Transverse colon (tissue), 4 donors: ENCODE measurements at regions not wholly inside any gene's neighbourhood (a gene's known extent, or its start where the extent isn't known, plus 50 kb on each side); places are given as distances from the start of the nearest gene placed in this dataset.
"Not testable (repeated sequence)": the region's sequence is repeated elsewhere in the genome, so short reads cannot be mapped to it uniquely, and the experiment has no call there.

Experiments used
- DNase-seq: peaks from one replicate; pipeline ENCODE4 v3.0.0-alpha.2; 2019
- H3K27ac ChIP-seq, 4 donors: fragments of 200-600 bp; sonication (generic); 2 replicates each; pipeline ENCODE4 v1.5.1; 2016 to 2018; ENCODE audit warnings: inconsistent platforms in 4 of 4
- H3K27me3 ChIP-seq: fragments of 200-600 bp; sonication (generic); 2 replicates; pipeline ENCODE4 v1.5.1; 2017; ENCODE audit warnings: inconsistent platforms
- H3K36me3 ChIP-seq, 4 donors: fragments of 200-600 bp; sonication (generic); 2 replicates each; pipeline ENCODE4 v1.5.1; 2017 to 2019; ENCODE audit warnings: inconsistent platforms in 4 of 4
- H3K4me1 ChIP-seq, 4 donors: fragments of 200-600 bp; sonication (generic); 2 replicates each; pipeline ENCODE4 v1.5.1; 2017 to 2020; ENCODE audit warnings: inconsistent platforms in 4 of 4
- H3K4me3 ChIP-seq, 4 donors: fragments of 200-600 bp; sonication (generic); 1 replicate in 1 of 4; 2 replicates in 3 of 4; pipeline versions ENCODE4 v1.5.1 to v1.6.1; 2017 to 2019; ENCODE audit warnings: inconsistent platforms in 4 of 4
- H3K9me3 ChIP-seq, 2 donors: fragments of 200-600 bp; sonication (generic); 2 replicates each; pipeline ENCODE4 v1.5.1; 2017 to 2019; ENCODE audit warnings: inconsistent platforms in 2 of 2
- EP300 ChIP-seq: sonication (generic); formaldehyde crosslinking; IDR thresholded peaks from one replicate; pipeline ENCODE4 v1.6.1; 2017; ENCODE audit warnings: antibody characterized with exemption, low read depth
- POLR2A ChIP-seq: fragments of 450-650 bp; IDR thresholded peaks from one replicate; pipeline ENCODE4 v1.6.1; 2016; ENCODE audit warnings: antibody characterized with exemption, mild to moderate bottlenecking, moderate library complexity
- POLR2AphosphoS5 ChIP-seq, 3 donors: sonication (generic); formaldehyde crosslinking; IDR thresholded peaks; one replicate each; pipeline ENCODE4 v1.6.1; 2016; ENCODE audit warnings: antibody characterized with exemption in 3 of 3
- WGBS, 2 donors: methylation state at CpG; one replicate each; pipeline ENCODE4 v1.1.5; 2018; ENCODE audit warnings: low coverage in 1 of 2; 5-methylcytosine and 5-hydroxymethylcytosine counted together
- in situ Hi-C, 4 donors: fragments of 200-750 bp; cut with MboI; loops; one replicate each; pipeline versions ENCODE4 v1.15.0 to v1.15.1; 2017; ENCODE audit warnings: low sequenced_read_pairs in 3 of 4, low pct_ligation_motif_present in 1 of 4, low pct_unique_long_range_greater_than_20kb in 1 of 4
- intact Hi-C: fragments of 100-400 bp; cut with DNase I; formaldehyde crosslinking; loops from one replicate; pipeline ENCODE4 v1.15.1; 2023; ENCODE audit warnings: low total_unique reads
- TF ChIP-seq, protein P1 (sequence below), 5 experiments: fragments of 200-600 bp in 3 of 5; fragments of 450-650 bp in 2 of 5; sonication (generic) in 3 of 5; IDR thresholded peaks; 1 replicate in 2 of 5; 2 replicates in 3 of 5; pipeline ENCODE4 v1.5.1; 2016 to 2017; ENCODE audit warnings: antibody characterized with exemption in 5 of 5, inconsistent platforms in 3 of 5, mild to moderate bottlenecking in 2 of 5, moderate library complexity in 1 of 5

DNA sequence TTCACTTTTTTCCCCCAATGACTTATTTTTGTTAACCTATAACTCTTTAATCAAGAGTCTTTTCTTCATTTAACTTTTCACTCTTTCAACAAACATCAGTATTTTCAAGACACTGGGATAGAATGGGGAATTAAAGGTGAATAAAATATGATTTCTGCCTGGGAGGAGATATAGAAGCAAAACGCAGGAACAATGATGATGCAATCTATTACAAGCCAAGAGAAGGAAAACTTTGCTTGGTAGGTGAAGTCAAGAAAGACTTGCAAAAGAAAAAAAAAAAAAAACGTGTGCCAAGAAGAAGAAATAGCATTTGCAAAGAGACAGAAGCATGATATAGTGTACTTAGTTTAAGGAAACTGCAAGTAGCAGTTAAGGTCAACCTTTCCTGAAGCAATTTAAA lies 207.3 kb upstream of the KCNH7 start:
- H3K9me3 ChIP-seq = no peaks in the 10 kb centered on the region
- H3K27me3 ChIP-seq = no peaks in the 10 kb centered on the region
- intact Hi-C loops = no loop called here
- in situ Hi-C loops = no loop called here
- TF ChIP-seq EP300 (no peak), POLR2AphosphoS5 (IDR thresholded peaks at IDR 0.05) (no peak), POLR2A (no peak)
- TF ChIP-seq, protein P1, sequence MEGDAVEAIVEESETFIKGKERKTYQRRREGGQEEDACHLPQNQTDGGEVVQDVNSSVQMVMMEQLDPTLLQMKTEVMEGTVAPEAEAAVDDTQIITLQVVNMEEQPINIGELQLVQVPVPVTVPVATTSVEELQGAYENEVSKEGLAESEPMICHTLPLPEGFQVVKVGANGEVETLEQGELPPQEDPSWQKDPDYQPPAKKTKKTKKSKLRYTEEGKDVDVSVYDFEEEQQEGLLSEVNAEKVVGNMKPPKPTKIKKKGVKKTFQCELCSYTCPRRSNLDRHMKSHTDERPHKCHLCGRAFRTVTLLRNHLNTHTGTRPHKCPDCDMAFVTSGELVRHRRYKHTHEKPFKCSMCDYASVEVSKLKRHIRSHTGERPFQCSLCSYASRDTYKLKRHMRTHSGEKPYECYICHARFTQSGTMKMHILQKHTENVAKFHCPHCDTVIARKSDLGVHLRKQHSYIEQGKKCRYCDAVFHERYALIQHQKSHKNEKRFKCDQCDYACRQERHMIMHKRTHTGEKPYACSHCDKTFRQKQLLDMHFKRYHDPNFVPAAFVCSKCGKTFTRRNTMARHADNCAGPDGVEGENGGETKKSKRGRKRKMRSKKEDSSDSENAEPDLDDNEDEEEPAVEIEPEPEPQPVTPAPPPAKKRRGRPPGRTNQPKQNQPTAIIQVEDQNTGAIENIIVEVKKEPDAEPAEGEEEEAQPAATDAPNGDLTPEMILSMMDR (IDR thresholded peaks at IDR 0.05) = no peak
- no peaks in the 10 kb centered on the region for H3K4me1 ChIP-seq
- no peak overlapping the region for H3K27ac ChIP-seq
- no peak for DNase-seq
- 23 to 29% methylated on average over 2 of the region's 2 CpGs for WGBS, 2 donors
- H3K36me3 ChIP-seq = no peaks in the 10 kb centered on the region
- H3K4me3 ChIP-seq = no peak overlapping the region

DNA sequence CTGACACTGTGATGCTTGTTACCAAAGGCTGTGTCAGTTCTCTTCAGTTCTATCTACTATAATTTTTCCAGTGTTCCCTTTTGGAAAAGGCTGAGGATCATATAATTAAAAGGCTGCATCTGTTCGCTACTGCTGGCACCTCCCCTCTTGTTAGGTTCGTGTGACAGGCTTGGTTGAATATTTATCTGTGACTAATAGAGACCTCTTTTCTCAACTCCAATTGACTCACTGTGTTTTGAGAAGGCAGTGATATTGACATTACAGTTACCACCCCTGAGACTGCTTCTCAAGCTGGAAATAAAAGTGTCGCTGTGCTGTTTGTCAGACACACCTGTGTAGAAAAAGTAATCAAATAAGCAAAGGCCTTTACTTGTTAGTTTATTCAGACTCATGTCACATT lies 205.5 kb upstream of the KCNH7 start:
- H3K9me3 ChIP-seq = no peaks in the 10 kb centered on the region
- no peak overlapping the region for H3K4me3 ChIP-seq
- intact Hi-C loops (no loop called here), in situ Hi-C loops (no loop called here)
- WGBS, 2 donors = 47 to 78% methylated on average over 1 to 3 of the region's 3 CpGs
- no peak for TF ChIP-seq POLR2A
- TF ChIP-seq POLR2AphosphoS5 (IDR thresholded peaks at IDR 0.05) = no peak
- H3K36me3 ChIP-seq = no peaks in the 10 kb centered on the region
- no peak for DNase-seq
- H3K4me1 ChIP-seq = no peaks in the 10 kb centered on the region
- no peaks in the 10 kb centered on the region for H3K27me3 ChIP-seq
- H3K27ac ChIP-seq = no peak overlapping the region

GRCh38 chr2:163043201-163043600 lies 204.6 kb upstream of the KCNH7 start:
- no peak overlapping the region for H3K4me3 ChIP-seq
- H3K27me3 ChIP-seq = no peaks in the 10 kb centered on the region
- no peak for DNase-seq
- H3K9me3 ChIP-seq = no peaks in the 10 kb centered on the region
- no peaks in the 10 kb centered on the region for H3K36me3 ChIP-seq
- no peaks in the 10 kb centered on the region for H3K4me1 ChIP-seq
- TF ChIP-seq, protein P1 (IDR thresholded peaks at IDR 0.05) = no peak
- no peak for TF ChIP-seq POLR2A
- intact Hi-C loops (no loop called here), in situ Hi-C loops (no loop called here)
- 84 to 86% methylated on average over 1 of the region's 1 CpG for WGBS, 2 donors
- no peak overlapping the region for H3K27ac ChIP-seq

- Histone ChIP-seq H3K4me3 (no peak overlapping the region), H3K4me1 (no peaks in the 10 kb centered on the region), H3K9me3 (no peaks in the 10 kb centered on the region), H3K27me3 (no peaks in the 10 kb centered on the region), H3K36me3 (no peaks in the 10 kb centered on the region), H3K27ac (no peak overlapping the region)
- no peak for DNase-seq
- no peak for TF ChIP-seq POLR2A
- TF ChIP-seq EP300 = no peak
- TF ChIP-seq, protein P1 (IDR thresholded peaks at IDR 0.05) = no peak
- TF ChIP-seq POLR2AphosphoS5 (IDR thresholded peaks at IDR 0.05) = no peak
- intact Hi-C loops = no loop called here
- in situ Hi-C loops = no loop called here
- 84 to 86% methylated on average over 3 of the region's 3 CpGs for WGBS, 2 donors
Observed at GRCh38 chr2:163039266-163039665, 200.7 kb upstream of the KCNH7 start.

- Histone ChIP-seq H3K4me1 (no peaks in the 10 kb centered on the region), H3K27me3 (no peaks in the 10 kb centered on the region), H3K9me3 (no peaks in the 10 kb centered on the region), H3K4me3 (no peak overlapping the region), H3K36me3 (no peaks in the 10 kb centered on the region), H3K27ac (no peak overlapping the region)
- TF ChIP-seq POLR2AphosphoS5 (IDR thresholded peaks at IDR 0.05) = no peak
- TF ChIP-seq POLR2A = no peak
- TF ChIP-seq EP300 = no peak
- TF ChIP-seq, protein P1 (IDR thresholded peaks at IDR 0.05) = no peak
- no peak for DNase-seq
- WGBS, 2 donors = 71 to 88% methylated on average over 1 to 2 of the region's 2 CpGs
- intact Hi-C loops = no loop called here
- in situ Hi-C loops = no loop called here
Observed at GRCh38 chr2:163028807-163029206, 190.2 kb upstream of the KCNH7 start.

GRCh38 chr2:163026136-163026775 lies 187.7 kb upstream of the KCNH7 start:
- WGBS, 2 donors = 85% methylated on average over 39 of the region's 43 CpGs; no CpG with 5 or more reads in 1 of the 2 donors
- DNase-seq, H3K27ac ChIP-seq, H3K27me3 ChIP-seq, intact Hi-C loops, in situ Hi-C loops, H3K4me1 ChIP-seq, H3K4me3 ChIP-seq, H3K9me3 ChIP-seq, H3K36me3 ChIP-seq: not testable (repeated sequence)

DNA sequence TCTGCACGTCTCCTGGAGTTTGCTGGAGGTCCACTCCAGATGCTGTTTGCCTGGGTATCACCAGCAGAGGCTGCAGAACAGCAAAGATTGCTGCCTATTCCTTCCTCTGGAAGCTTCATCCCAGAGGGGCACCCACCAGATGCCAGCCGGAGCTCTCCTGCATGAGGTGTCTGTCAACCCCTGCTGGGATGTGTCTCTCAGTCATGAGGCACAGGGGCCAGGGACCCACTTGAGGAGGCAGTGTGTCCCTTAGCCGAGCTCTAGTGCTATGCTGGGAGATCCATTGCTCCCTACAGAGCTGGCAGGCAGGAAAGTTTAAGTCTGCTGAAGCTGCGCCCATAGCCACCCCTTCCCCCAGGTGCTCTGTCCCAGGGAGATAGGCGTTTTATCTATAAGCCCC lies 178.3 kb upstream of the KCNH7 start:
- 61% methylated on average over 5 of the region's 5 CpGs; no CpG with 5 or more reads in 1 of the 2 donors for WGBS, 2 donors
- H3K36me3 ChIP-seq, intact Hi-C loops, DNase-seq, H3K27me3 ChIP-seq, H3K4me1 ChIP-seq, H3K4me3 ChIP-seq, H3K27ac ChIP-seq, H3K9me3 ChIP-seq, in situ Hi-C loops: not testable (repeated sequence)
